SK-N-SH (cell line): ENCODE measurements at regions not wholly inside any gene's neighbourhood (a gene's known extent, or its start where the extent isn't known, plus 50 kb on each side); places are given as distances from the start of the nearest gene placed in this dataset.

Experiments
- CTCF ChIA-PET: fragments of 300-600, 350-600 bp; formaldehyde crosslinking; extraction: SDS; loops from one replicate; lab custom pipeline; 2021; lab: Yijun Ruan, JAX
- POLR2A ChIA-PET: fragments of 350-600 bp; sonication (Branson Sonifier 250); formaldehyde crosslinking; extraction: SDS; loops from one replicate; lab custom pipeline; 2020; ENCODE audit warnings: antibody characterized with exemption, inconsistent platforms; lab: Yijun Ruan, JAX
- DNase-seq: peaks from one replicate; pipeline ENCODE4 v3.0.0; 2012
- H2AFZ ChIP-seq: fragments of 200-600 bp; sonication (generic); 2 replicates; pipeline ENCODE4 v1.8.1; 2016; ENCODE audit warnings: antibody characterized with exemption, mild to moderate bottlenecking, low read depth
- H3F3A ChIP-seq: fragments of 200-600 bp; sonication (generic); replicated peaks from 2 replicates; pipeline ENCODE3; 2016; ENCODE audit warnings: antibody characterized with exemption, mild to moderate bottlenecking; ENCODE audit not compliant: insufficient read depth
- H3K27ac ChIP-seq, 2 experiments: fragments of 200-500 bp in 1 of 2; fragments of 200-600 bp in 1 of 2; sonication (Bioruptor generic) in 1 of 2; sonication (generic), shearing (Covaris generic) in 1 of 2; 2 replicates each; pipeline versions ENCODE4 v1.5.1 to v1.6.1; 2014 to 2016; ENCODE audit warnings: low read depth in 2 of 2, inconsistent platforms in 1 of 2, low read length in 1 of 2, mild to moderate bottlenecking in 1 of 2, mixed read lengths in 1 of 2
- H3K27me3 ChIP-seq: fragments of 200-600 bp; sonication (generic), shearing (Covaris generic); 2 replicates; pipeline ENCODE4 v1.6.1; 2016; ENCODE audit warnings: mixed run types; ENCODE audit not compliant: insufficient read depth
- H3K36me3 ChIP-seq, 2 experiments: fragments of 200-500 bp in 1 of 2; fragments of 200-600 bp in 1 of 2; sonication (Bioruptor generic) in 1 of 2; sonication (generic) in 1 of 2; replicated peaks in 1 of 2; 2 replicates each; pipeline versions ENCODE3 to v1.5.1; 2014 to 2016; ENCODE audit warnings: low read length in 1 of 2, mild to moderate bottlenecking in 1 of 2; ENCODE audit not compliant: insufficient read depth in 2 of 2, control insufficient read depth in 1 of 2
- H3K4me1 ChIP-seq, 2 experiments: fragments of 200-500 bp in 1 of 2; fragments of 200-600 bp in 1 of 2; sonication (Bioruptor generic) in 1 of 2; sonication (generic), shearing (Covaris generic) in 1 of 2; 2 replicates each; pipeline versions ENCODE4 v1.5.1 to v1.6.1; 2014 to 2016; ENCODE audit warnings: low read depth in 1 of 2, low read length in 1 of 2, mixed run types in 1 of 2; ENCODE audit not compliant: insufficient read depth in 2 of 2, control insufficient read depth in 1 of 2
- H3K4me2 ChIP-seq: fragments of 200-600 bp; sonication (generic), shearing (Covaris generic); 2 replicates; pipeline ENCODE4 v1.6.1; 2017; ENCODE audit warnings: mixed run types
- H3K4me3 ChIP-seq, 2 experiments: fragments of 200-500 bp in 1 of 2; fragments of 200-600 bp in 1 of 2; sonication (Bioruptor generic) in 1 of 2; sonication (generic), shearing (Covaris generic) in 1 of 2; 2 replicates each; pipeline versions ENCODE4 v1.5.1 to v1.8.1; 2014 to 2016; ENCODE audit warnings: low read depth in 2 of 2, inconsistent platforms in 1 of 2, low read length in 1 of 2, mild to moderate bottlenecking in 1 of 2, mixed read lengths in 1 of 2, moderate library complexity in 1 of 2
- H3K79me2 ChIP-seq: fragments of 200-600 bp; sonication (generic); 2 replicates; pipeline ENCODE4 v1.8.1; 2017; ENCODE audit warnings: mild to moderate bottlenecking; ENCODE audit not compliant: insufficient read depth
- H3K9ac ChIP-seq: fragments of 200-600 bp; sonication (generic); 2 replicates; pipeline ENCODE4 v1.6.1; 2017; ENCODE audit warnings: mixed run types
- H3K9me2 ChIP-seq: fragments of 200-600 bp; sonication (generic); 2 replicates; pipeline ENCODE4 v1.6.1; 2017; ENCODE audit warnings: mixed run types
- H3K9me3 ChIP-seq: fragments of 200-600 bp; sonication (generic); 2 replicates; pipeline ENCODE4 v1.6.1; 2017; ENCODE audit warnings: mixed run types, mild to moderate bottlenecking, moderate library complexity
- H4K20me1 ChIP-seq: fragments of 200-600 bp; sonication (generic); 2 replicates; pipeline ENCODE4 v1.6.1; 2017; ENCODE audit warnings: mild to moderate bottlenecking, mixed run types; ENCODE audit not compliant: insufficient read depth
- CTCF ChIP-seq: fragments of 200-600 bp; sonication (generic); IDR thresholded peaks from 2 replicates; pipeline ENCODE4 v1.6.1; 2017; ENCODE audit warnings: antibody characterized with exemption, mild to moderate bottlenecking, moderate library complexity
- EP300 ChIP-seq, 2 experiments: IDR thresholded peaks; 2 replicates each; pipeline versions ENCODE4 v1.4.0 to v1.6.1; 2012; ENCODE audit warnings: borderline replicate concordance in 1 of 2, low read depth in 1 of 2, low read length in 1 of 2
- FOXJ3 ChIP-seq: sonication (generic); formaldehyde crosslinking; IDR thresholded peaks from 2 replicates; pipeline ENCODE4 v1.5.1; 2020; ENCODE audit warnings: mild to moderate bottlenecking, missing genetic modification reagents
- GABPA ChIP-seq: IDR thresholded peaks from 2 replicates; pipeline ENCODE4 v1.4.0; 2012; ENCODE audit warnings: low read depth, mild to moderate bottlenecking
- GATA2 ChIP-seq: sonication (generic); formaldehyde crosslinking; IDR thresholded peaks from 2 replicates; pipeline ENCODE4 v1.5.0; 2020; ENCODE audit warnings: mild to moderate bottlenecking, missing genetic modification reagents
- JUND ChIP-seq: IDR thresholded peaks from 2 replicates; pipeline ENCODE4 v1.4.0; 2012
- MAX ChIP-seq: IDR thresholded peaks from 2 replicates; pipeline ENCODE4 v1.4.0; 2012; ENCODE audit warnings: low read depth
- MXI1 ChIP-seq: IDR thresholded peaks from 2 replicates; pipeline ENCODE4 v1.6.1; 2012; ENCODE audit warnings: mild to moderate bottlenecking, low read depth, low read length, improper control_type of control experiment
- NRF1 ChIP-seq: IDR thresholded peaks from 2 replicates; pipeline ENCODE4 v1.6.1; 2012; ENCODE audit warnings: low read depth, mild to moderate bottlenecking, low read length
- PBX3 ChIP-seq: IDR thresholded peaks from 2 replicates; pipeline ENCODE4; 2012
- POLR2AphosphoS5 ChIP-seq: IDR thresholded peaks from 2 replicates; pipeline ENCODE4 v1.6.1; 2012; ENCODE audit warnings: low read depth, low read length
- RCOR1 ChIP-seq: fragments of 150-350 bp; IDR thresholded peaks from 2 replicates; pipeline ENCODE4 v1.6.1; 2017; ENCODE audit warnings: antibody characterized with exemption, low read length
- RXRA ChIP-seq: IDR thresholded peaks from 2 replicates; pipeline ENCODE4 v1.4.0; 2012; ENCODE audit warnings: low read depth, mild to moderate bottlenecking, borderline replicate concordance
- TAF1 ChIP-seq: IDR thresholded peaks from 2 replicates; pipeline ENCODE4 v1.6.1; 2012; ENCODE audit warnings: low read depth, mild to moderate bottlenecking, low read length, moderate library complexity, borderline replicate concordance
- YY1 ChIP-seq: IDR thresholded peaks from 2 replicates; pipeline ENCODE4 v1.4.0; 2012; ENCODE audit warnings: low read depth, mild to moderate bottlenecking
- WGBS: methylation state at CpG from one replicate; pipeline ENCODE4 v1.1.6; 2017; ENCODE audit warnings: low lambda C conversion rate; 5-methylcytosine and 5-hydroxymethylcytosine counted together
- TF ChIP-seq, protein P1 (sequence below): IDR thresholded peaks from 2 replicates; pipeline ENCODE4 v1.6.1; 2012; ENCODE audit warnings: mild to moderate bottlenecking, low read depth, low read length, moderate library complexity
- TF ChIP-seq, protein P2 (sequence below): fragments of 150-350 bp; IDR thresholded peaks from 2 replicates; pipeline ENCODE4 v1.6.1; 2017; ENCODE audit warnings: antibody characterized with exemption, low read length, low read depth, borderline replicate concordance

- Histone ChIP-seq H3K27me3 (no peaks in the 10 kb centered on the region), H3K9me2 (no peaks in the 10 kb centered on the region), H3F3A (no peaks in the 10 kb centered on the region), H4K20me1 (no peaks in the 10 kb centered on the region), H3K9ac (no peak overlapping the region), H3K79me2 (no peaks in the 10 kb centered on the region), H3K9me3 (no peaks in the 10 kb centered on the region), H3K27ac (no peak overlapping the region), H3K4me1 (peaks cover 0 to 9% of the 10 kb centered on the region in 2 experiments; a peak in 2 of 4 replicates), H3K4me2 (no peak overlapping the region), H3K4me3 (no peak overlapping the region), H2AFZ (no peak overlapping the region), H3K36me3 (no peaks in the 10 kb centered on the region)
- ChIA-PET CTCF (interaction anchor here (1.0 kb wide), 1 partner anchor 26 kb away, joined by 3 read pairs; no protein-coding TSS in a partner anchor), POLR2A (no interaction called here)
- WGBS = 13% methylated on average over 1 of the region's 1 CpG
- DNase-seq = peak; percentile 20
- TF ChIP-seq FOXJ3 (CRISPR knock-in tag) (no peak), CTCF (no peak), TAF1 (no peak), GABPA (no peak), JUND (no peak)
- TF ChIP-seq, protein P1, sequence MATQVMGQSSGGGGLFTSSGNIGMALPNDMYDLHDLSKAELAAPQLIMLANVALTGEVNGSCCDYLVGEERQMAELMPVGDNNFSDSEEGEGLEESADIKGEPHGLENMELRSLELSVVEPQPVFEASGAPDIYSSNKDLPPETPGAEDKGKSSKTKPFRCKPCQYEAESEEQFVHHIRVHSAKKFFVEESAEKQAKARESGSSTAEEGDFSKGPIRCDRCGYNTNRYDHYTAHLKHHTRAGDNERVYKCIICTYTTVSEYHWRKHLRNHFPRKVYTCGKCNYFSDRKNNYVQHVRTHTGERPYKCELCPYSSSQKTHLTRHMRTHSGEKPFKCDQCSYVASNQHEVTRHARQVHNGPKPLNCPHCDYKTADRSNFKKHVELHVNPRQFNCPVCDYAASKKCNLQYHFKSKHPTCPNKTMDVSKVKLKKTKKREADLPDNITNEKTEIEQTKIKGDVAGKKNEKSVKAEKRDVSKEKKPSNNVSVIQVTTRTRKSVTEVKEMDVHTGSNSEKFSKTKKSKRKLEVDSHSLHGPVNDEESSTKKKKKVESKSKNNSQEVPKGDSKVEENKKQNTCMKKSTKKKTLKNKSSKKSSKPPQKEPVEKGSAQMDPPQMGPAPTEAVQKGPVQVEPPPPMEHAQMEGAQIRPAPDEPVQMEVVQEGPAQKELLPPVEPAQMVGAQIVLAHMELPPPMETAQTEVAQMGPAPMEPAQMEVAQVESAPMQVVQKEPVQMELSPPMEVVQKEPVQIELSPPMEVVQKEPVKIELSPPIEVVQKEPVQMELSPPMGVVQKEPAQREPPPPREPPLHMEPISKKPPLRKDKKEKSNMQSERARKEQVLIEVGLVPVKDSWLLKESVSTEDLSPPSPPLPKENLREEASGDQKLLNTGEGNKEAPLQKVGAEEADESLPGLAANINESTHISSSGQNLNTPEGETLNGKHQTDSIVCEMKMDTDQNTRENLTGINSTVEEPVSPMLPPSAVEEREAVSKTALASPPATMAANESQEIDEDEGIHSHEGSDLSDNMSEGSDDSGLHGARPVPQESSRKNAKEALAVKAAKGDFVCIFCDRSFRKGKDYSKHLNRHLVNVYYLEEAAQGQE = no peak
Observed at GRCh38 chr10:21146436-21146789, 249.3 kb upstream of the NEBL start.

GRCh38 chr10:21145751-21146435, 248.8 kb upstream of the NEBL start:
- no peaks in the 10 kb centered on the region for H3K27me3 ChIP-seq
- H3K9me2 ChIP-seq = no peaks in the 10 kb centered on the region
- H3K4me2 ChIP-seq = no peak overlapping the region
- no peaks in the 10 kb centered on the region for H3K79me2 ChIP-seq
- ChIA-PET POLR2A (no interaction called here), CTCF (interaction anchor here (1.0 kb wide), 1 partner anchor 27 kb away, joined by 3 read pairs; no protein-coding TSS in a partner anchor)
- 87% methylated on average over 12 of the region's 13 CpGs for WGBS
- TF ChIP-seq RXRA = no peak
- no peak for TF ChIP-seq MXI1
- no peak for TF ChIP-seq PBX3
- no peak for TF ChIP-seq NRF1
- TF ChIP-seq YY1 = no peak
- TF ChIP-seq, protein P2, sequence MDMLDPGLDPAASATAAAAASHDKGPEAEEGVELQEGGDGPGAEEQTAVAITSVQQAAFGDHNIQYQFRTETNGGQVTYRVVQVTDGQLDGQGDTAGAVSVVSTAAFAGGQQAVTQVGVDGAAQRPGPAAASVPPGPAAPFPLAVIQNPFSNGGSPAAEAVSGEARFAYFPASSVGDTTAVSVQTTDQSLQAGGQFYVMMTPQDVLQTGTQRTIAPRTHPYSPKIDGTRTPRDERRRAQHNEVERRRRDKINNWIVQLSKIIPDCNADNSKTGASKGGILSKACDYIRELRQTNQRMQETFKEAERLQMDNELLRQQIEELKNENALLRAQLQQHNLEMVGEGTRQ = no peak
- TF ChIP-seq POLR2AphosphoS5 = no peak
- no peak for TF ChIP-seq EP300 (IDR thresholded peaks at IDR 0.05; ENCODE audit: borderline replicate concordance in 1 of 2, low read depth in 1 of 2, low read length in 1 of 2)
- no peak for TF ChIP-seq RCOR1
- no peak for TF ChIP-seq MAX
- no peak for TF ChIP-seq GATA2
- TF ChIP-seq CTCF = no peak
- TF ChIP-seq GABPA = no peak
- H2AFZ ChIP-seq = no peak overlapping the region
- H3K4me1 ChIP-seq = peaks cover 0 to 9% of the 10 kb centered on the region in 2 experiments; a peak in 2 of 4 replicates
- no peaks in the 10 kb centered on the region for H4K20me1 ChIP-seq
- no peak for DNase-seq
- H3K27ac ChIP-seq = no peak overlapping the region
- H3K9ac ChIP-seq = no peak overlapping the region
- H3K4me3 ChIP-seq = no peak overlapping the region
- H3K9me3 ChIP-seq = no peaks in the 10 kb centered on the region
- no peaks in the 10 kb centered on the region for H3F3A ChIP-seq
- H3K36me3 ChIP-seq = no peaks in the 10 kb centered on the region
